Keratinocyte (primary cell): ENCODE measurements at regions not wholly inside any gene's neighbourhood (a gene's known extent, or its start where the extent isn't known, plus 50 kb on each side); places are given as distances from the start of the nearest gene placed in this dataset.

ENCODE experiments used
- DNase-seq: peaks from one replicate; pipeline ENCODE4 v3.0.0-alpha.2; 2011; ENCODE audit warnings: low read depth, missing footprints, low spot score
- FAIRE-seq: peaks from 2 replicates; lab custom pipeline; 2011; peaks lifted over from hg19 to GRCh38; lab: Jason Lieb, UNC
- H2AFZ ChIP-seq: 2 replicates; pipeline ENCODE4 v1.6.0; 2012; ENCODE audit warnings: low read length, control low read depth, inconsistent platforms; ENCODE audit not compliant: control insufficient read depth
- H3K27ac ChIP-seq: 2 replicates; pipeline ENCODE4 v1.5.1; 2011; ENCODE audit warnings: low read length; ENCODE audit not compliant: control insufficient read depth, insufficient read depth
- H3K27me3 ChIP-seq: 3 replicates; pipeline ENCODE4 v1.6.0; 2011; ENCODE audit warnings: low read length; ENCODE audit not compliant: control insufficient read depth, insufficient read depth; ENCODE audit errors: extremely low read depth
- H3K36me3 ChIP-seq, 2 experiments: 2 replicates in 1 of 2; 3 replicates in 1 of 2; pipeline ENCODE4 v1.5.1; 2011; ENCODE audit warnings: low read length in 2 of 2, mild to moderate bottlenecking in 1 of 2; ENCODE audit not compliant: control insufficient read depth in 2 of 2, insufficient read depth in 2 of 2; ENCODE audit errors: extremely low read depth in 1 of 2
- H3K4me1 ChIP-seq: 3 replicates; pipeline ENCODE4 v1.5.1; 2011; ENCODE audit warnings: low read length; ENCODE audit not compliant: control insufficient read depth, insufficient read depth; ENCODE audit errors: extremely low read depth
- H3K4me2 ChIP-seq: 3 replicates; pipeline ENCODE4 v1.6.0; 2011; ENCODE audit warnings: low read depth, low read length; ENCODE audit not compliant: control insufficient read depth, insufficient read depth; ENCODE audit errors: extremely low read depth
- H3K4me3 ChIP-seq, 3 experiments: fragments of 200-600 bp in 1 of 3; sonication (generic) in 1 of 3; 2 replicates in 2 of 3; 3 replicates in 1 of 3; pipeline ENCODE4 v1.5.1; 2011 to 2016; ENCODE audit warnings: low read length in 3 of 3, mild to moderate bottlenecking in 3 of 3, control low read depth in 2 of 3, inconsistent platforms in 1 of 3, low read depth in 1 of 3, mixed read lengths in 1 of 3, mixed run types in 1 of 3, moderate library complexity in 1 of 3; ENCODE audit not compliant: control insufficient read depth in 2 of 3, insufficient read depth in 2 of 3; ENCODE audit errors: extremely low read depth in 1 of 3
- H3K79me2 ChIP-seq: 2 replicates; pipeline ENCODE4 v1.6.0; 2012; ENCODE audit warnings: low read length; ENCODE audit not compliant: control insufficient read depth, insufficient read depth
- H3K9ac ChIP-seq: 3 replicates; pipeline ENCODE4 v1.6.0; 2011; ENCODE audit warnings: low read length; ENCODE audit not compliant: control insufficient read depth, insufficient read depth; ENCODE audit errors: extremely low read depth
- H3K9me1 ChIP-seq: 3 replicates; pipeline ENCODE4 v1.6.0; 2011; ENCODE audit warnings: low read length; ENCODE audit not compliant: control insufficient read depth, insufficient read depth; ENCODE audit errors: extremely low read depth
- H3K9me3 ChIP-seq: 2 replicates; pipeline ENCODE4 v1.5.1; 2012; ENCODE audit warnings: low read depth, low read length; ENCODE audit not compliant: control insufficient read depth
- H4K20me1 ChIP-seq: 3 replicates; pipeline ENCODE4 v1.6.0; 2011; ENCODE audit warnings: low read length; ENCODE audit not compliant: control insufficient read depth, insufficient read depth; ENCODE audit errors: extremely low read depth
- CTCF ChIP-seq, 3 experiments: IDR thresholded peaks in 1 of 3; conservative IDR thresholded peaks in 1 of 3; optimal IDR thresholded peaks in 1 of 3; 2 replicates in 2 of 3; 3 replicates in 1 of 3; pipeline versions ENCODE3 to v1.5.1; 2011; ENCODE audit warnings: low read length in 3 of 3, mild to moderate bottlenecking in 3 of 3, moderate library complexity in 2 of 3, control low read depth in 1 of 3, inconsistent platforms in 1 of 3; ENCODE audit not compliant: insufficient read depth in 2 of 3; ENCODE audit errors: extremely low read depth in 1 of 3
- EZH2 ChIP-seq: IDR thresholded peaks from one replicate; pipeline ENCODE4 v1.6.1; 2012; ENCODE audit warnings: inconsistent platforms, mild to moderate bottlenecking, low read length, moderate library complexity
- dilution Hi-C: fragments of 300-500 bp; cut with MboI; formaldehyde crosslinking; loops from one replicate; pipeline ENCODE4 v1.7.0; 2020; ENCODE audit warnings: low sequenced_read_pairs; ENCODE audit not compliant: extremely low pct_ligation_motif_present

- no peak overlapping the region for H2AFZ ChIP-seq
- no peak overlapping the region for H3K4me2 ChIP-seq
- no peaks in the 10 kb centered on the region for H3K79me2 ChIP-seq
- H3K4me1 ChIP-seq, result peaks cover 8% of the 10 kb centered on the region
- no peaks in the 10 kb centered on the region for H3K36me3 ChIP-seq
- H4K20me1 ChIP-seq, result no peaks in the 10 kb centered on the region
- no peak for TF ChIP-seq CTCF (optimal IDR thresholded peaks at IDR 0.05 in 1 of 3, IDR thresholded peaks at IDR 0.05 in 1 of 3, conservative IDR thresholded peaks at IDR 0.05 in 1 of 3; ENCODE audit: extremely low read depth in 1 of 3, insufficient read depth in 2 of 3, low read length in 3 of 3)
- TF ChIP-seq EZH2, result no peak
- no peak overlapping the region for H3K4me3 ChIP-seq
- H3K9me3 ChIP-seq, result no peaks in the 10 kb centered on the region
- dilution Hi-C loops, result no loop called here
- FAIRE-seq, result no peak
- H3K9me1 ChIP-seq, result no peaks in the 10 kb centered on the region
- no peak overlapping the region for H3K9ac ChIP-seq
- H3K27ac ChIP-seq, result no peak overlapping the region
- DNase-seq, result no peak
- H3K27me3 ChIP-seq, result no peaks in the 10 kb centered on the region
Observed at GRCh38 chr5:99022250-99022649, 93.4 kb upstream of the CHD1 start.

GRCh38 chr5:99020698-99021048, 91.9 kb upstream of the CHD1 start:
- Histone ChIP-seq H3K9ac (no peak overlapping the region), H3K4me1 (peaks cover 8% of the 10 kb centered on the region), H2AFZ (no peak overlapping the region), H3K9me3 (no peaks in the 10 kb centered on the region), H4K20me1 (no peaks in the 10 kb centered on the region), H3K27me3 (no peaks in the 10 kb centered on the region), H3K79me2 (no peaks in the 10 kb centered on the region), H3K4me2 (peak overlapping the region; percentile 18), H3K27ac (no peak overlapping the region), H3K4me3 (no peak overlapping the region), H3K36me3 (no peaks in the 10 kb centered on the region), H3K9me1 (no peaks in the 10 kb centered on the region)
- DNase-seq (no peak), FAIRE-seq (no peak)
- dilution Hi-C loops, result no loop called here
- TF ChIP-seq EZH2, result no peak
- no peak for TF ChIP-seq CTCF (optimal IDR thresholded peaks at IDR 0.05 in 1 of 3, IDR thresholded peaks at IDR 0.05 in 1 of 3, conservative IDR thresholded peaks at IDR 0.05 in 1 of 3; ENCODE audit: extremely low read depth in 1 of 3, insufficient read depth in 2 of 3, low read length in 3 of 3)
